Nephron progenitor cell (in vitro differentiated cells): ENCODE measurements at regions not wholly inside any gene's neighbourhood (a gene's known extent, or its start where the extent isn't known, plus 50 kb on each side); places are given as distances from the start of the nearest gene placed in this dataset.

Experiments
- DNase-seq: peaks from one replicate; pipeline ENCODE4 v3.0.0; 2021
- H3K27ac Mint-ChIP-seq: 2 replicates; pipeline ENCODE4 v1.8.0; 2021; ENCODE audit warnings: mild to moderate bottlenecking, moderate library complexity, mixed read lengths
- H3K27me3 Mint-ChIP-seq: 2 replicates; pipeline ENCODE4 v1.8.0; 2021; ENCODE audit warnings: mild to moderate bottlenecking, low read depth, mixed read lengths; ENCODE audit not compliant: poor library complexity
- H3K36me3 Mint-ChIP-seq: 2 replicates; pipeline ENCODE4 v1.8.0; 2021; ENCODE audit warnings: low read depth, mixed read lengths
- H3K4me1 Mint-ChIP-seq: 2 replicates; pipeline ENCODE4 v1.8.0; 2021; ENCODE audit warnings: mixed read lengths
- H3K4me3 Mint-ChIP-seq: 2 replicates; pipeline ENCODE4 v1.8.0; 2021; ENCODE audit warnings: mild to moderate bottlenecking, moderate library complexity, mixed read lengths
- H3K9me3 Mint-ChIP-seq: 2 replicates; pipeline ENCODE4 v1.8.0; 2021; ENCODE audit warnings: mild to moderate bottlenecking, moderate library complexity, mixed read lengths
- TF ChIP-seq, protein P1 (sequence below): fragments of 200-600 bp; sonication (generic); IDR thresholded peaks from 2 replicates; pipeline ENCODE4 v1.5.0; 2021; ENCODE audit warnings: antibody characterized with exemption

DNA sequence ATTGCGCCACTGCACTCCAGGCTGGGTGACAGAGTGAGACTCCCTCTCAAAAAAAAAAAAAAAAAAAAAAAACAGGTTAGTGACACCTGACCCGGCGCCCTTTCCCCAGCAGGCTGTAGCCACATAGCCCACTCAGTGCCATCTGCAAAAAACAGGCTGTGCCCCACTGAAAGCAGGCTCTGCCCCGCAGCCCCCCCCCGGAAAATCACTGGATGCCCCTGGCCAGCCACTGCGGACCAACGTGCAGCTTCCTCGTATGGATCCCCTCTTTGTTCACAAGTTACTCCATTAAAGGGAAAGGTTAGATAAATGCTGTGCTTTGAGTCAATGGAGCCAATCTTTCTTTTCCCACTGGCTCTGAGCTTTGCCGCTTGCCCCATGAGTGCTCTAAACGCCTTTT lies 660.3 kb downstream of the TBC1D22A start:
- no peak for DNase-seq
- Mint-ChIP-seq H3K9me3 (peaks cover 96% of the 10 kb centered on the region), H3K27me3 (peaks cover 5% of the 10 kb centered on the region), H3K4me1 (no peaks in the 10 kb centered on the region), H3K27ac (no peak overlapping the region), H3K36me3 (no peaks in the 10 kb centered on the region), H3K4me3 (no peak overlapping the region)
- TF ChIP-seq, protein P1, sequence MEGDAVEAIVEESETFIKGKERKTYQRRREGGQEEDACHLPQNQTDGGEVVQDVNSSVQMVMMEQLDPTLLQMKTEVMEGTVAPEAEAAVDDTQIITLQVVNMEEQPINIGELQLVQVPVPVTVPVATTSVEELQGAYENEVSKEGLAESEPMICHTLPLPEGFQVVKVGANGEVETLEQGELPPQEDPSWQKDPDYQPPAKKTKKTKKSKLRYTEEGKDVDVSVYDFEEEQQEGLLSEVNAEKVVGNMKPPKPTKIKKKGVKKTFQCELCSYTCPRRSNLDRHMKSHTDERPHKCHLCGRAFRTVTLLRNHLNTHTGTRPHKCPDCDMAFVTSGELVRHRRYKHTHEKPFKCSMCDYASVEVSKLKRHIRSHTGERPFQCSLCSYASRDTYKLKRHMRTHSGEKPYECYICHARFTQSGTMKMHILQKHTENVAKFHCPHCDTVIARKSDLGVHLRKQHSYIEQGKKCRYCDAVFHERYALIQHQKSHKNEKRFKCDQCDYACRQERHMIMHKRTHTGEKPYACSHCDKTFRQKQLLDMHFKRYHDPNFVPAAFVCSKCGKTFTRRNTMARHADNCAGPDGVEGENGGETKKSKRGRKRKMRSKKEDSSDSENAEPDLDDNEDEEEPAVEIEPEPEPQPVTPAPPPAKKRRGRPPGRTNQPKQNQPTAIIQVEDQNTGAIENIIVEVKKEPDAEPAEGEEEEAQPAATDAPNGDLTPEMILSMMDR: no peak

DNA sequence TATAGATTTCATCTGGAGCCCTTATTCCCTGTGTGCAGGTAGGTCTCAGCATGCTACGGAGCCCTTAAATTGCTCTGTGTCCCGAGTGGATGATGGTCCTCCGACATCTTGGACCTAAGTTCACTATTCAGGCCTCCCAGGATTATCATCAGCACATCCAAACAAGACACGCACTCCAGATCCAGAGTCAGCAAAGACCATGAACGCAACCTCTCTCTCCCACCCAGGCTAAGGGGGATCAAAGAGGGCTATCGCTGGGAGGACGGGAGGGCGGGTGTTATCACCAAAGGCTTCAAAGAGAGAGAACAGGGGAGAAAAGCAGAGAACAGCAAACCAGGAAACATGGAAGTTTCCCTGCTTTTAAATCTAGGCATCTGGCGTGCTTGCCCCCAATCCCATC lies 659.4 kb downstream of the TBC1D22A start:
- H3K27ac Mint-ChIP-seq: no peak overlapping the region
- no peak for DNase-seq
- H3K4me3 Mint-ChIP-seq: no peak overlapping the region
- H3K36me3 Mint-ChIP-seq: no peaks in the 10 kb centered on the region
- TF ChIP-seq, protein P1: no peak
- H3K4me1 Mint-ChIP-seq: no peaks in the 10 kb centered on the region
- H3K27me3 Mint-ChIP-seq: peaks cover 5% of the 10 kb centered on the region
- peaks cover 93% of the 10 kb centered on the region for H3K9me3 Mint-ChIP-seq

DNA sequence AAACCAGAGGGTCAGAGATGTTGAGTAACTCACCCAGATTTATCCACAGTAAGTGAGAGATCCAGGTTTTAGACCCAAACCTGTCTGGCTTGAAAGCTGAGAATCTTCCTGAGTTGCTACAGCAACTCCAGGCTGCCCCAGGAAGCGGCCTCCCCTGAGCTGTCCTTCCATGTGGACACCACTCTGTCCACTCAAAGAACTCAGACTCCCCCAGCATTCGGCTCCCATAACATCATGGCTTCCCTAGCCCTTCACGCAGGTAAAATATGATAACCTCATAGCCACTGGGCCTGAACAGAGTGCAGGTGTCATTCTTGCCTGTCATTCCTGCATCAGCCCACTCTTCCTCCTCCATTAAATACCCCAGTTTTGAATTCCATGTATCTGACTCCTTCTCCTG lies 657.8 kb downstream of the TBC1D22A start:
- Mint-ChIP-seq H3K4me3 (no peak overlapping the region), H3K4me1 (no peaks in the 10 kb centered on the region), H3K9me3 (peaks cover 94% of the 10 kb centered on the region), H3K27me3 (peaks cover 5% of the 10 kb centered on the region), H3K27ac (no peak overlapping the region), H3K36me3 (no peaks in the 10 kb centered on the region)
- TF ChIP-seq, protein P1: no peak
- no peak for DNase-seq

DNA sequence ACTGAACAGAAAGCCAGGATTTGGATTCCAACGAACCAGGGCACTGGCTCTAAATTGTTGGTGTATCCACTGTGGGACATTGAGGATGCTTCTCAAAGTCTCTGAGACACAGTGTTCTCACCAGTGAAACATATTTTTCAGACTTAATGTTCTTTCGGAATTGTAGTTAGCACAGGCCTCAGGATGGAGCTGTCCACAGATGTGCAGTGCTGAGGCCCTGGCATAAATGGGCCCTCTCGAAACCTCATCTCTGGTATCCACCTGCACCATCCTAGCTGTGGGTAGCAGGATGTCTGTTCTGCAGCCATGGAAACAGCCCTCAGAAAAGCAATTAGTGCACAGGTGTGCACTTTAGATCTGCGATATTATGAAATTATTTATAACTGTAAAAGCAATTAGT lies 656.8 kb downstream of the TBC1D22A start:
- DNase-seq: no peak
- no peak overlapping the region for H3K4me3 Mint-ChIP-seq
- H3K36me3 Mint-ChIP-seq: no peaks in the 10 kb centered on the region
- H3K27ac Mint-ChIP-seq: no peak overlapping the region
- H3K9me3 Mint-ChIP-seq: peaks cover 88% of the 10 kb centered on the region
- TF ChIP-seq, protein P1: no peak
- H3K27me3 Mint-ChIP-seq: peaks cover 5% of the 10 kb centered on the region
- no peaks in the 10 kb centered on the region for H3K4me1 Mint-ChIP-seq

DNA sequence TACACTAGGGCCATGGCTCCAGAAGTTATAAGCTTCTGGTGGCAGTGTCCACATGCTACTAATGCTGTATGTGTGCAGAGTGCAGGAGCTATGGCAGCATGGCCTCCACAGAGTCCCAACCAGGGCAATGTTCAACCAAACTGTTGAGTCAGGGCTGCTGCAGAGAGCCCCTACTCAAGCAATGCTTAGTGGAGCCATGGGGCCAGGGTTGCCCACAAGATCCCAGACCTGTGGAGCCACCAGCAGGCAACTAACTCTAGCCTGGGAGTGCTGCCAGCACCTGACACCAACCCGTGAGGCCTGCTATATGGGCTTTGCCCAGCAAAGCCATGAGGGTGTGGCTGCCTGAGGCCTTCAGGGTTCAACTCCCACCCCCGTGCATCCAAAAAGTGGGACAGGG lies 655.2 kb downstream of the TBC1D22A start:
- H3K36me3 Mint-ChIP-seq: no peaks in the 10 kb centered on the region
- peaks cover 9% of the 10 kb centered on the region for H3K27me3 Mint-ChIP-seq
- TF ChIP-seq, protein P1: no peak
- no peak overlapping the region for H3K4me3 Mint-ChIP-seq
- peaks cover 87% of the 10 kb centered on the region for H3K9me3 Mint-ChIP-seq
- no peaks in the 10 kb centered on the region for H3K4me1 Mint-ChIP-seq
- no peak for DNase-seq
- H3K27ac Mint-ChIP-seq: no peak overlapping the region

DNA sequence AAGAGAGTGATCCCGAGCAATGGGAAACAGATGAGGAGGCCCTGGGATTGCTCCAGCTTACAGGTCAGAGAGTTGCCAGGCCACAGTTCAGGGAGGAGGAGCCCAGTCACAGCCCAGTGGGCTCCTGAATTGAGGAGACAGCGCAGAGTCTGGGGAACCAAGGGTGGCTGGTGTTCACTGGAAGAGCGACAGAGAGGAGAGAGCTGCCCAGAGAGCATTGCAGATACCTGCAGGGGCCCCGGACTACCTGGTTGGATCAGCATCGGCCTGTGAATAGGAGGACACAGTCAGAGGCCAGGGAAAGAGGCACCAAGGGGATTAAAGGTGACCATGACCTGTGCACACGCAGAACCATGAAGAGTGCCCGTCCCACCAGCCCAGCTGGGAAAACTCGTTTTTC lies 648.6 kb downstream of the TBC1D22A start:
- H3K27ac Mint-ChIP-seq: no peak overlapping the region
- no peaks in the 10 kb centered on the region for H3K36me3 Mint-ChIP-seq
- TF ChIP-seq, protein P1: no peak
- no peak overlapping the region for H3K4me3 Mint-ChIP-seq
- no peak for DNase-seq
- H3K27me3 Mint-ChIP-seq: peaks cover 6% of the 10 kb centered on the region
- H3K4me1 Mint-ChIP-seq: no peaks in the 10 kb centered on the region
- H3K9me3 Mint-ChIP-seq: peaks cover 91% of the 10 kb centered on the region
